Right ventricle myocardium inferior (tissue), 1 donor: ENCODE measurements at regions not wholly inside any gene's neighbourhood (a gene's known extent, or its start where the extent isn't known, plus 50 kb on each side); places are given as distances from the start of the nearest gene placed in this dataset.

Source experiments
- ATAC-seq: fragments of 200-7000 bp; cut with Tn5 transposase; one replicate; pipeline ENCODE4 v1.9.1; 2020; ENCODE audit warnings: mild to moderate bottlenecking, moderate library complexity
- DNase-seq: peaks from one replicate; pipeline ENCODE4 v3.0.0; 2021; ENCODE audit errors: missing footprints
- intact Hi-C: fragments of 100-400 bp; cut with DNase I; formaldehyde crosslinking; loops from one replicate; pipeline ENCODE4 v1.11.0; 2022
- donor health status: DM: no; HTN: yes; CAD: no; lungs with severe emphysema.

- intact Hi-C loops = no loop called here
- ATAC-seq (no peak), DNase-seq (no peak)
Measured at GRCh38 chr2:121994238-121995206, 239.1 kb downstream of the TSN start.

GRCh38 chr2:121998751-121999150 lies 243.3 kb downstream of the TSN start:
- DNase-seq (no peak), ATAC-seq (no peak)
- intact Hi-C loops = no loop called here

- ATAC-seq (no peak), DNase-seq (no peak)
- intact Hi-C loops = no loop called here
Measured at GRCh38 chr2:121999264-121999663, 243.8 kb downstream of the TSN start.

GRCh38 chr2:122000556-122001340 lies 245.3 kb downstream of the TSN start:
- ATAC-seq (no peak), DNase-seq (no peak)
- intact Hi-C loops = no loop called here

- intact Hi-C loops = no loop called here
- no peak for DNase-seq
- ATAC-seq = no peak
Measured at GRCh38 chr2:122001441-122001874, 246.0 kb downstream of the TSN start.

GRCh38 chr2:122003196-122003940 lies 247.9 kb downstream of the TSN start:
- DNase-seq (no peak), ATAC-seq (no peak)
- intact Hi-C loops = no loop called here

GRCh38 chr2:122007126-122007525 lies 251.7 kb downstream of the TSN start:
- intact Hi-C loops = no loop called here
- no peak for ATAC-seq
- no peak for DNase-seq

- intact Hi-C loops = no loop called here
- DNase-seq (no peak), ATAC-seq (no peak)
Measured at GRCh38 chr2:122007577-122007976, 252.1 kb downstream of the TSN start.

GRCh38 chr2:122009561-122009960 lies 254.1 kb downstream of the TSN start:
- intact Hi-C loops = no loop called here
- no peak for ATAC-seq
- DNase-seq = no peak

- intact Hi-C loops = no loop called here
- DNase-seq (no peak), ATAC-seq (no peak)
Measured at GRCh38 chr2:122011493-122012270, 256.2 kb downstream of the TSN start.

GRCh38 chr2:122018736-122019135 lies 263.3 kb downstream of the TSN start:
- intact Hi-C loops = no loop called here
- no peak for DNase-seq
- no peak for ATAC-seq

GRCh38 chr2:122019724-122020123 lies 264.3 kb downstream of the TSN start:
- ATAC-seq (no peak), DNase-seq (no peak)
- intact Hi-C loops = no loop called here

GRCh38 chr2:122020377-122020776 lies 264.9 kb downstream of the TSN start:
- DNase-seq (no peak), ATAC-seq (no peak)
- intact Hi-C loops = no loop called here

- intact Hi-C loops = no loop called here
- no peak for DNase-seq
- ATAC-seq = no peak
Measured at GRCh38 chr2:122021941-122022340, 266.5 kb downstream of the TSN start.

GRCh38 chr2:122022531-122022930 lies 267.1 kb downstream of the TSN start:
- DNase-seq = no peak
- ATAC-seq = no peak
- intact Hi-C loops = no loop called here

- no peak for DNase-seq
- no peak for ATAC-seq
- intact Hi-C loops = no loop called here
Measured at GRCh38 chr2:122023059-122023864, 267.8 kb downstream of the TSN start.

- intact Hi-C loops = no loop called here
- ATAC-seq = no peak
- no peak for DNase-seq
Measured at GRCh38 chr2:122027510-122028217, 272.2 kb downstream of the TSN start.
